Limb (tissue), 2 donors: ENCODE measurements at regions not wholly inside any gene's neighbourhood (a gene's known extent, or its start where the extent isn't known, plus 50 kb on each side); places are given as distances from the start of the nearest gene placed in this dataset.
A peak's percentile ranks its signal among the peaks of the same experiment; 100 is the strongest.

Source experiments
- DNase-seq, 2 donors: peaks; one replicate each; pipeline ENCODE4 v3.0.0-alpha.2; 2016; ENCODE audit errors: extremely low spot score in 2 of 2

GRCh38 chr3:106678657-106679390 is 698.4 kb upstream of the CCDC54 start:
- DNase-seq, result no peak

GRCh38 chr3:106683953-106684620 is 693.2 kb upstream of the CCDC54 start:
- DNase-seq, result no peak

- DNase-seq, result no peak
Measured at GRCh38 chr3:106685745-106686144, 691.5 kb upstream of the CCDC54 start.

- no peak for DNase-seq
Measured at GRCh38 chr3:106687905-106688304, 689.3 kb upstream of the CCDC54 start.

- DNase-seq, result no peak
Measured at GRCh38 chr3:106688464-106688863, 688.8 kb upstream of the CCDC54 start.

- no peak for DNase-seq
Measured at GRCh38 chr3:106691476-106691875, 685.8 kb upstream of the CCDC54 start.

- no peak for DNase-seq
Measured at GRCh38 chr3:106692624-106693023, 684.6 kb upstream of the CCDC54 start.

- no peak for DNase-seq
Measured at GRCh38 chr3:106699122-106699521, 678.1 kb upstream of the CCDC54 start.

- no peak for DNase-seq
Measured at GRCh38 chr3:106700981-106701380, 676.3 kb upstream of the CCDC54 start.

- DNase-seq, result no peak
Measured at GRCh38 chr3:106703524-106703923, 673.7 kb upstream of the CCDC54 start.

GRCh38 chr3:106707347-106707746 is 669.9 kb upstream of the CCDC54 start:
- DNase-seq, result no peak

GRCh38 chr3:106710596-106710995 is 666.6 kb upstream of the CCDC54 start:
- DNase-seq, result no peak

GRCh38 chr3:106711650-106712049 is 665.6 kb upstream of the CCDC54 start:
- no peak for DNase-seq

- no peak for DNase-seq
Measured at GRCh38 chr3:106714400-106714799, 662.8 kb upstream of the CCDC54 start.

- DNase-seq, result no peak
Measured at GRCh38 chr3:106715286-106715685, 662.0 kb upstream of the CCDC54 start.

GRCh38 chr3:106717178-106717780 is 660.0 kb upstream of the CCDC54 start:
- no peak for DNase-seq

GRCh38 chr3:106719077-106719476 is 658.2 kb upstream of the CCDC54 start:
- no peak for DNase-seq

- DNase-seq, result no peak
Measured at GRCh38 chr3:106719583-106719982, 657.7 kb upstream of the CCDC54 start.

GRCh38 chr3:106720510-106720909 is 656.7 kb upstream of the CCDC54 start:
- peak in 1 of 2 donors; percentile 29 for DNase-seq

- DNase-seq, result no peak
Measured at GRCh38 chr3:106725566-106725965, 651.7 kb upstream of the CCDC54 start.

GRCh38 chr3:106728315-106729098 is 648.7 kb upstream of the CCDC54 start:
- DNase-seq, result no peak

GRCh38 chr3:106729481-106729880 is 647.8 kb upstream of the CCDC54 start:
- DNase-seq, result no peak
